RWPE1 (cell line): ENCODE measurements at regions not wholly inside any gene's neighbourhood (a gene's known extent, or its start where the extent isn't known, plus 50 kb on each side); places are given as distances from the start of the nearest gene placed in this dataset.

Experiments used
- CTCF ChIA-PET: fragments of 350-600 bp; sonication (Branson Sonifier 250); formaldehyde crosslinking; extraction: SDS; loops from one replicate; lab custom pipeline; 2021; lab: Yijun Ruan, JAX
- POLR2A ChIA-PET: fragments of 400-600 bp; formaldehyde crosslinking; extraction: SDS; loops from one replicate; lab custom pipeline; 2020; ENCODE audit warnings: antibody characterized with exemption; ENCODE audit not compliant: low non-redundant PET; lab: Yijun Ruan, JAX
- DNase-seq: peaks from one replicate; pipeline ENCODE4 v3.0.0; 2012; ENCODE audit warnings: low spot score
- H3K27ac ChIP-seq: fragments of 450-650 bp; 2 replicates; pipeline ENCODE4 v1.5.1; 2017
- CTCF ChIP-seq: fragments of 450-650 bp; conservative IDR thresholded peaks from 2 replicates; pipeline ENCODE4 v1.5.1; 2017; ENCODE audit warnings: low read depth, mild to moderate bottlenecking

- CTCF ChIA-PET: no interaction called here
- DNase-seq: no peak
- POLR2A ChIA-PET: no interaction called here
- H3K27ac ChIP-seq: no peak overlapping the region
- TF ChIP-seq CTCF: no peak
Measured at GRCh38 chr6:21402368-21402767, 191.2 kb upstream of the SOX4 start.

GRCh38 chr6:21404577-21404976 lies 189.0 kb upstream of the SOX4 start:
- POLR2A ChIA-PET: no interaction called here
- no peak overlapping the region for H3K27ac ChIP-seq
- DNase-seq: no peak
- no peak for TF ChIP-seq CTCF
- CTCF ChIA-PET: interaction anchor here (0.6 kb wide), 1 partner anchor 300 kb away, joined by 5 read pairs; no protein-coding TSS in a partner anchor

DNA sequence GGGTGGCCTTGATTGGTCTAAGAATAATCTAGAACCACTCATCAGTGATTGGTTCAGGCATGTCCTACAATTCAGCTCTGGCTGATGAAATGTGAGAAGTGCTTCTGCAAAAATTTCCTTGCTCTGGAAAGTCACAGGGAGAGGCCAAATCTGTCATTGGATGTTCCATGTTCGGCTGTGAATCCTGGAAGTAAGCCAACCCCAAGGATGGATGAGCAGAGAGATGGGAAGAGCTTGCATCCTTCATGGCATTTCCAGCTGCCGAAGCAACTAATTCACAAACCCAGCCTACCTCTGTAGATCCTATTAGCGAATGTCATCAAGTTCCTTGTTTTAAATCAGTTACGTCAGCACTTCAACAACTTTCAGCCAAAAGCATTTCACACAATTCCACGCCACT lies 187.2 kb upstream of the SOX4 start:
- no peak overlapping the region for H3K27ac ChIP-seq
- CTCF ChIA-PET: no interaction called here
- no peak for DNase-seq
- TF ChIP-seq CTCF: no peak
- POLR2A ChIA-PET: no interaction called here

GRCh38 chr6:21409231-21409630 lies 184.3 kb upstream of the SOX4 start:
- POLR2A ChIA-PET: no interaction called here
- no peak for TF ChIP-seq CTCF
- CTCF ChIA-PET: interaction anchor here (0.6 kb wide), 1 partner anchor 811 kb away, joined by 4 read pairs; no protein-coding TSS in a partner anchor
- DNase-seq: no peak
- no peak overlapping the region for H3K27ac ChIP-seq

DNA sequence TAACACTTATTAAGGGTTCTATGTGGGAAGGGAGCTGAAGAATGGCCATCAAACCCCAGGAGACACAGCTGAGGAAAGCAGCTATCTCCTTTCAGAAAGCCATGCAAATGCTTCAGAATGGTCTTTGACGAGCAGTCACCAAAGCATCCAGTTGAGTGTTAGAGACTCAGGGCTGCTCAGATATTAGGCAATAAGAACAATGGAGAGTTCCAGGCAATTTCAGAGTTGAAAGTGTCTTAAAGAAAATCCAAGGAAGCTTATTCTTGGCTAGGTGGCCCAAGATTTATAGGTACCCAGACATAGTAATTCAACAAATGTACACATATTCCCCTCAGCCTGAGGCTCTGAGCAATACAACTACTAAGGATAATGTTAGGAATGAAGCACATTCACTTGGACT lies 180.1 kb upstream of the SOX4 start:
- no peak for DNase-seq
- ChIA-PET POLR2A (no interaction called here), CTCF (no interaction called here)
- no peak for TF ChIP-seq CTCF
- H3K27ac ChIP-seq: no peak overlapping the region

DNA sequence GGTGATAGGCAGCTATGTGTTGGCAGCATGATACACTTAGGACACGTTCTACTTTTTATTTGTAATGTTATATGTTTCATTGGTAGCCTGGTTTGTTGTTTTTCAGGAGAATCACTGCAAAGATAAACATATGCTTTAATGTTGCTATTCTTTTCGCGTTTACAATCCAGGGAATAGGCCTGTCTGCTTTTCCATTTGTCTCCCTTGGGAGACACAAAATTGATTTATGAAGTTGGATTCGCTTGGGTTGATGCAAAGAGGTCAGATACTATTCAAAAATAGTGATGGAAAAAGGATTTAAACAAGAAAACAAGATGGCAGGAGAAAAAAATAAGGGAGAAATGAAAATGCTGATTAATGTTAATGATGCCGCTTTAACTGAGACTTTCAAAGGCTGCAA lies 179.5 kb upstream of the SOX4 start:
- no peak for DNase-seq
- CTCF ChIA-PET: no interaction called here
- no peak for TF ChIP-seq CTCF
- POLR2A ChIA-PET: no interaction called here
- H3K27ac ChIP-seq: no peak overlapping the region
